ENCODE measurements at regions not wholly inside any gene's neighbourhood (a gene's known extent, or its start where the extent isn't known, plus 50 kb on each side); places are given as distances from the start of the nearest gene placed in this dataset.

DNA sequence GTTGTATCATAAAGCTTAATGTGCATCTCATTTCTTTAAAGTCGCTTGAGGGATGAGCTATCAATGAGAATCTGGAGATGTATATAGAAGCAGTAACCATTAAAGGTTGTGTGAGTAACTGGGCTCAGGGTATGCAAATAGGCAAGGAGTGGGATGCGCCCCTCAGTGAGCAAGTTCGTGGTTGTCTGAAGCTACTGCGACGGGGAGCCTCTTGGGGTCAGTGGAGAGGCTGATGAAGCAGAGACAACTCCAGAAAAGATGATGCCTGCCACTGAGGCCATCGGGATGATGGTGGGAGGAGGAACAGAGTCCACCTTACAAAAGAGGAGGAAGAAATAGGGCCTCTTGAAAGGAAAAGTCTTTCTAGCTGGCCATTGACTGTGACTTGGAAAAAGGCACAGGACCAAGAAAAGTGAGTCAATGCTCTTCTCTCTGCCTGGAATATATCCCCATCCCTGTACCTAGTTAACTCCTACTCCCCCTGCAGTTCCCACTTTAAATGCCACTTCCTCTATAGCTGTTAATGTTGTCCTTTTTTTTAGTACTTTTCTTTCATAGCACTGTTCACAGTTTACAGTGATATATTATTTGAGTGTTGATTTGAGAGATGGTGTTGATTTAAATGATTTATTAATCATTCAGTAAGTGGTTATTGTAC is 51.4 kb upstream of the LSM6 start:
- TF ChIP-seq CTCF (IDR thresholded peaks at IDR 0.05) (no peak), POLR2A (IDR thresholded peaks at IDR 0.05) (no peak)
- no peak overlapping the region for H3K4me3 ChIP-seq (ENCODE audit: low read depth, poor library complexity, severe bottlenecking)
- no peak for DNase-seq (ENCODE audit: low spot score in 2 of 2)
- WGBS, 2 donors = 68 to 70% methylated on average over 6 of the region's 6 CpGs
- intact Hi-C loops (cut with DNase I; ENCODE audit: low total_unique reads) = no loop called here

DNA sequence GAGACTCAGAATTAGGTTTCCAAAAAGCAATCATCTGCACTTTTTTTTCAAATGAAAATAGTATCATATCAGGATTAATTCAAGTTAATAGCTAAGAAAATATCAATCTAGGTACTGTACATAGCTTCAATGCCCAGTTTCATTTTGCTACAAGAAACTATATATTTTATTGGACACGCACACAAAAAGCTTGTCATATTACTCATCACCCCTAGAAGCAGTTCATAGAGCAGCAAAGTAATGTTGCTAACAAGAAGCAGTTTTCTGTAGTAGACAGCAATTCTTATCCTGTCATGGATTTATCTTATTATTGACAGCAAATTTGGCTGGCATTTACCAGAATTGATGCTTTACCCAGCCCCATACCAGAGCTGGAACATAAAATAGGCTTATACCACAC is 52.3 kb upstream of the LSM6 start:
- no peak for TF ChIP-seq POLR2A (IDR thresholded peaks at IDR 0.05)
- no peak for TF ChIP-seq CTCF (IDR thresholded peaks at IDR 0.05)
- no peak for DNase-seq (ENCODE audit: low spot score in 2 of 2)
- WGBS, 2 donors = 62 to 71% methylated on average over 1 of the region's 1 CpG
- intact Hi-C loops (cut with DNase I; ENCODE audit: low total_unique reads) = no loop called here
- H3K4me3 ChIP-seq (ENCODE audit: low read depth, poor library complexity, severe bottlenecking) = no peak overlapping the region

DNA sequence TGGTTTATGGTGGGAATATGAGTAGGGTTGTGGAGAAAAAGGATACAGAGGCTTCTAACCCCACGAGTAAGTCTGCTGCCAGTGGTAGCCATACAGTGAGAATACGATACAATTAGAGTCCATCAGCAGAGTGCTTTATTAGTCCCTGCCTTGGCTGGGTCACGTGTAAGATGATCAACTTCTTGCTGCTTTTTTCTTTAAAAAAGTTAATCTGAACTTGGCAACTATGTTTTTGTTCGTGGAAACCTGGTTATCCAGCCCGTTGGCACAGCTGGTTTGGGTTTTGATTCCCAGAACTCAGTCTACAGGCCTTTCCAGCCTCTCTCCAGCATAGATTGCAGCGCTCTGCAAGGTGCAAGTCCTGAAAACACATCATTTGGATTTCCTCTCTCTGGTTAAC is 53.1 kb upstream of the LSM6 start:
- TF ChIP-seq POLR2A (IDR thresholded peaks at IDR 0.05) (no peak), CTCF (IDR thresholded peaks at IDR 0.05) (no peak)
- intact Hi-C loops (cut with DNase I; ENCODE audit: low total_unique reads) = no loop called here
- WGBS, 2 donors = 63% methylated on average over 6 of the region's 6 CpGs
- H3K4me3 ChIP-seq (ENCODE audit: low read depth, poor library complexity, severe bottlenecking) = no peak overlapping the region
- DNase-seq (ENCODE audit: low spot score in 2 of 2) = no peak

DNA sequence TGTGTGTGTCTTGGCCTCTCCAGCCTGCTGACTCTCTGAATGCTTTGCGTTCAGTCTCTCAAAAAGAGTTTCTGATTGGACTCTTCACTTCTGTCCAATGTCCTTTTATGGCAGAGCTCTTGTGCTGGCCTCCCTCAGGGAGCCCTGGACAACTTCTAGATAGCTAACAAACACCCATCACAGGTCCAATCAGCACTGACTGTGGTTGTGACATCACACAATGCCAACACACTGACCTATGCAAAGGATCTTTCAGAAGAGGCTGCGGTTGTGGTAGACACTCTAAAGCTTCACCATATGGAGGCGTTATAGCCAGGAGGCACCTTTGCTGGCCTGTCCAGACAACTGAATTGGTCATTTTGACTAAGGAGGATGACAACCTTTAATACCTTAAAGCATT is 53.8 kb upstream of the LSM6 start:
- no peak for TF ChIP-seq POLR2A (IDR thresholded peaks at IDR 0.05)
- TF ChIP-seq CTCF (IDR thresholded peaks at IDR 0.05) = no peak
- no peak for DNase-seq (ENCODE audit: low spot score in 2 of 2)
- WGBS, 2 donors = 88 to 95% methylated on average over 3 of the region's 3 CpGs
- intact Hi-C loops (cut with DNase I; ENCODE audit: low total_unique reads) = no loop called here
- no peak overlapping the region for H3K4me3 ChIP-seq (ENCODE audit: low read depth, poor library complexity, severe bottlenecking)

- TF ChIP-seq POLR2A (IDR thresholded peaks at IDR 0.05) (no peak), CTCF (IDR thresholded peaks at IDR 0.05) (no peak)
- intact Hi-C loops (cut with DNase I; ENCODE audit: low total_unique reads) = no loop called here
- no peak overlapping the region for H3K4me3 ChIP-seq (ENCODE audit: low read depth, poor library complexity, severe bottlenecking)
- 86 to 89% methylated on average over 6 of the region's 6 CpGs for WGBS, 2 donors
- DNase-seq (ENCODE audit: low spot score in 2 of 2) = no peak
Measured at GRCh38 chr4:146119845-146120404, 55.6 kb upstream of the LSM6 start.

- TF ChIP-seq POLR2A (IDR thresholded peaks at IDR 0.05) (no peak), CTCF (IDR thresholded peaks at IDR 0.05) (no peak)
- intact Hi-C loops (cut with DNase I; ENCODE audit: low total_unique reads) = no loop called here
- WGBS, 2 donors = 72 to 75% methylated on average over 8 of the region's 8 CpGs
- DNase-seq (ENCODE audit: low spot score in 2 of 2) = no peak
- no peak overlapping the region for H3K4me3 ChIP-seq (ENCODE audit: low read depth, poor library complexity, severe bottlenecking)
Measured at GRCh38 chr4:146114066-146114465, 61.5 kb upstream of the LSM6 start.
